Ecto neural progenitor cell (in vitro differentiated cells): ENCODE measurements at regions not wholly inside any gene's neighbourhood (a gene's known extent, or its start where the extent isn't known, plus 50 kb on each side); places are given as distances from the start of the nearest gene placed in this dataset.

Source experiments
- DNase-seq: peaks from one replicate; pipeline ENCODE4 v3.0.0-alpha.2; 2018; ENCODE audit warnings: low spot score

- DNase-seq: no peak
Measured at GRCh38 chr14:44712024-44712815, 205.1 kb upstream of the FSCB start.

GRCh38 chr14:44701563-44702263, 194.6 kb upstream of the FSCB start:
- DNase-seq: no peak

DNA sequence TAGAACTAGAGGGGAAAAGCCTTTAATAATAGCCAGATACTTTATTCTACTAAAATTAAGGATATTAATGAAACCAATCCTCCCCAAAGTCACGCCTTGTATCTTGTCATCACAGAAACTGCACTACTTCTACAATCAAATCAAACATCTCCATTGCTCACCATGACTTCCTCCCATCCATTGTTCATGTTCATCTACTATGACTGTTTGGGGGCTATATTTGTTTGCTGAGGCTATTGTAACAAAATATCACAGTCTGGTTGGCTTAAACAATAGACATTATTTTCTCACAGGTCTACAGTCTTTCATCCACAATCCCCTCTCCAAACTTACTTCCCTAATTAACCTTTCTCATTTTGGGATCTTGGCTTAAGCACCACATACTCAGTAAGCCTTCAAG, 193.6 kb upstream of the FSCB start:
- DNase-seq: no peak

- DNase-seq: no peak
Measured at GRCh38 chr14:44700184-44700583, 193.1 kb upstream of the FSCB start.

GRCh38 chr14:44699391-44699790, 192.3 kb upstream of the FSCB start:
- DNase-seq: no peak

DNA sequence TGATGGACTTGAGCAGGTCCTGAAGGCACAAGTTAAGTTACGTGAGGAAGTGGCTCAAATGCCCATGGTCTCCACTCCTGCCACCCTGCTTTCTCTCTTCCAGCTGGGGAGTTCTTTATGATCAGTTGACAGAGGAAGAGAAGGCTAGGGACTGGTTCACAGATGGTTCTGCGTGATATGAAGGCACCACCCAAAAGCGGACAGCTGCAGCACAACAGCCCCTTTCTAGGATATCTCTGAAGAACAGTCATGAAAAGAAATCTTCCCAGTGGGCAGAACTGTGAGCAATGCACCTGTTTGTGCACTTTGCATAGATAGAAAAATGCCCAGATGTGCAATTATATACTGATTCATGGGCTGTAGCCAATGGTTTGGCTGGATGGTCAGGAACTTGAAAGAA, 162.4 kb upstream of the FSCB start:
- DNase-seq: no peak

DNA sequence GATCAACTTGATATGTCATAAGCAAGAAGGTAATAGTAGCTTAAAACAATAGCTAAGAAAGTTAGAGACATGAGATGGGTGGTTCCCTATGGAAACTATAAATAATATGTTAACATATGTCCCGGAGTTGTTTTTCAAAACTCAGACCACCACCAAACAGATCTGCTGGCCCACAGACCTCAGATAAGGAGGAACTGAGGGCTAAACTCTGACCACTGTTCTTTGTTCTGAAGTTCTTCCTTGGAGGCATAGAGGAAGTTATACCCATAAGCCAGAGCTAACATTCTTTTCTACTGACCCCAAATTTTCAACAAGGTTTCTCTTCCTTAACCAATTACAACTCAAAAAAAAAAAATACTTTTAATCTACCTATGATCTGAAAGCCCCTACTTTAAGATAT, 156.1 kb upstream of the FSCB start:
- DNase-seq: no peak

DNA sequence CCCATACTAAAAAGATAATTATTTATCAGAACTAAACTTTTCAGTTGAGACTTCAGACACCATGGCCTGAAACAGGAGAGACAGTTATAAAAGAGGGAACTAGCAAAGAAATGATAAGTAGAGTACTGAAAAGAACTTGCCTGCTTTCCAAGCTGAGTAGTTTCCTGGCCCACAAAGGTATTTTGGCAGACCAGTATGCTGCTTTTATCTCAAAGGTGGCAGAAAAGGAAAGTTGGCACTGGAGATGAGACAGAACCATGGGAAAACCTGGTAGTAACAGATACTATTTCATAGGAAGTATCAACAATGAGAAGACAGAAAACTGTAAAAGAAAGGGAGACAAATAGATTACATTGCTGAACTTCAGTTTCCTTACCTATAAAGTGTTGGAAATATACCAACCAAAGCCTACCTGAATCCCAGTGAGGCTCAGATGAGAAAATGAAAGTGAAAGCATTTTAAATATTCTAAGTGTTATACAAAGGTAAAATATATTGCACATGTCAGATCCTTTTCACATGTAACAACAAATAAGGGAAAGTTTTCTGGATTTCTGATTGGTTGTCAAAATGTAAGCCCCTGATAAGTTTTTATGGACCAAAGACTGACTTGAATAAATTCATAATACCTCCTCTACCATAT, 155.3 kb upstream of the FSCB start:
- no peak for DNase-seq

DNA sequence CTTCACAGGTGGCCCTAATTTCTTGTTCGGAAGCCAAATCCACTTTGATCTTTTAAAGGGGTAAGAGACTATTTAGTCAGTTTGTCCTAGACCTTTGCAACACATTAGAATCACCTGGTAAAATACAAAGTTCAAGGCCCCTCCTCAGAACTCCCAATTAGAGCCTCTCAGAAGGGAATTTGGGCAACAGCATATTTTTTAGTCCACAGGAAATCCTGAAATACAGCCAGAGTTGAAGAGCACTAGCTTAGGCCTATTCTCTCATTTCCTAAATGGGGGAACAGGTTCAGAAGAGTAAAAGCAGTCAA, 151.3 kb upstream of the FSCB start:
- DNase-seq: no peak

DNA sequence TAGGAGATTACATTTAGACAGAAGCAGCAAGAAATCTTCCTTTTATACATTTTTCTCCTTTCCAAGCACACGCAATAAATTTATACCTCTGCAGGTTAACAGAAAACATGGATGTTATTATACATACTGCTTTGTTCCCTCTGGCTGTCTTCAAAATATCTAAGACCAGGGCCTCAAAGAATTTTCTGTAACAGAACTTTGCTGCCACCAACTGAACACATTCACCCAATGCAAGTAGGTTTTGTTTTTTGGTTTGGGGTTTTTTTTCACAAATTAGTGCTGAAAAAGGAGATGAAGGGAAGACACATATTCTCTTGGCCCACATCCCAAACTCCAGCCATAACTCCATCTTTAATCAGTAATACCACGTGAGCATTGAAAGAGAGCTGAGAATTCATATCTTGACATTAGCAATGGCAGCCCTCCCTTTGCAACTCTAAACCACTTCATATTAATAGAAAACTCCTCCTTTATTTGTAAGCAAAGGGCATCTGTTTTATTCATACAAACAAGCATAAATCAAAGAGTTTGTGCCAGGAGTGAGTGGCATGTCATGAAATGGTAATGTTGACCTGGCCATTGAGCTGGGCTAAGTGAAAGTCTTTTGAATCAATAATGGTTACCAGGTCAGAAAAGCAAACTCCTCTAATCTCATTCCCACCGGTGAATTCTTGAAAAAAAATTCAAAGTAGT, 150.8 kb upstream of the FSCB start:
- no peak for DNase-seq

DNA sequence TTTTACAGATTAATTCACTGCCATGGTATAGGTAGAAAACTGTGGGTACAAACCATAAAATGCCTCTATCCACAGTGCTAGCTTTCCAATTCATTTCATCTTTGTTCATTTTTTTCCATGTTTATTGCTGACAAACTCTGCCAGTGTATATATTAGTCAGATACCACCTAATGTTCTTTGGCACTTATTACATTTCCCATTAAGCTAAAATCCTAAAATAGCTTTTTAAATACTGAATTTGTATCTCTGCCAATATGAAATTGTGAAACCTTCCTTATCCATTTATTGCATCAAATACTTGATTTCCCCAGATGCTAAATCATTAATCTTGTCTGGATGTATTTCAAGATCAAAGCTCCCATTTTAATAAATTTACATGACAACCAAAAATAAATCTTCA, 150.1 kb upstream of the FSCB start:
- DNase-seq: no peak

GRCh38 chr14:44654591-44654990, 147.5 kb upstream of the FSCB start:
- DNase-seq: no peak

DNA sequence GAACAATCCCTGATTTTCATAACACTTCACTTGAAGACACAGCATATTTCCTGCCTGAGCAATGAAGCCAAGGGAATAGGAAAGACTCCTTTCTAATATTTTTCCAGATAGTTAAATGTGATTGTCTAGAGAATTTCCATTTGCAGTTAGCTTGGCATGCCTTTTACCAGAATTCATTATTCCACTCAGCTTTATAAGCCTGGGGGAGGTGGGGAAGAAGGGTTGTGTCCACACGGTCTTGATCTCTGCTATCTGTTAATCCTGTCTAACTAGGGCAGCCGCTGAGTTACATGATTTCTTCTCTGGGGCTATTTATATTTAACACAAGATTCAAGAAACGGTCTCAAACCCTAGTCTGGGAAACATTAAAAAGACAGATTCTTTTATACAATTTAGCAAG, 146.6 kb upstream of the FSCB start:
- no peak for DNase-seq

GRCh38 chr14:44652640-44653039, 145.6 kb upstream of the FSCB start:
- DNase-seq: no peak

- no peak for DNase-seq
Measured at GRCh38 chr14:44649061-44649460, 142.0 kb upstream of the FSCB start.

GRCh38 chr14:44640416-44640815, 133.3 kb upstream of the FSCB start:
- DNase-seq: no peak

DNA sequence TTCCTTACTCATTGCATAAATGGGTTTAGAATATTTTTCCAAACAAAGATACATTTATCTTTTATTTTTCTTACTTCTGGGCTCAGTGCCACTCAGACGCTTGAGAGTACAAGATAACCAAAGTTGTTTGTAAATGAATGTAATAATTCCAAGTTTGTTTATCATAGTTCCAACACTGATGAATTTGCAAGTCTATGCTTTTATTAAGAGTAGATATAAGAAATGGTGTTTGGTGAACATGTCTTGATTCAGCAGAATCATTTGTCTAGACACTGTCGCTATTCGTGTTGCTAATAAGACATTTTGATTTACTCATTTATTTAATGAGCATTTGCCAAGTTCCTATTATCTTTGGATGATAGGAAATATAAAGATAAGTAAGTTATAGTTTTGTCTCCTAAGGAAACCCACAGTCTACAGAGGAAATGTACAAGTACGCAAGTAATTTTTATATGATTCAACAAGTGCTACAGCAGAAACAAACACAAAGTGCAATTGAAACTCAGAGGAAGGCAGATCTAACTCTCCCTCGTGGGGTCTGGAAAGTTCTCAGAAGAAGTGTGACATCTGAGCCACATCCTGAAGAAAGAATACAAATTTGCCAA, 132.8 kb upstream of the FSCB start:
- no peak for DNase-seq

DNA sequence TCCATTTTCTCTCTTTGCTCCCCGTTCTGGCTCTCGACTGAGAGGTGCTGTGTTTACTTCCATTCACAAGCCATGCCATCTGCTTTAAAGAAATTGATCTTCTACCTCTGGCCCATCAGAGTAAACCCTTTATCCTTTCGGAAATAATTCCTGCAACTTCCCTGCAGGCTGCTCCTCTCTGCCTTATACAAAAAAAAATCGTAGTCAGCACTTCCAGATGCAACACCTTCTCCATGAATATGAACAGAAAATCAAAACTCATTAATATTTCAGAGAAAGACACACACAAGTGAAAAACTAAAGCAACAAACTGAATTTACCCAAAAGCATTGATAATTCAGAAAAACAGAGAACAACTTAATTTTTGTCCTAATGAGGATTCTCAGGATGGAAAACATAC, 127.6 kb upstream of the FSCB start:
- DNase-seq: no peak

DNA sequence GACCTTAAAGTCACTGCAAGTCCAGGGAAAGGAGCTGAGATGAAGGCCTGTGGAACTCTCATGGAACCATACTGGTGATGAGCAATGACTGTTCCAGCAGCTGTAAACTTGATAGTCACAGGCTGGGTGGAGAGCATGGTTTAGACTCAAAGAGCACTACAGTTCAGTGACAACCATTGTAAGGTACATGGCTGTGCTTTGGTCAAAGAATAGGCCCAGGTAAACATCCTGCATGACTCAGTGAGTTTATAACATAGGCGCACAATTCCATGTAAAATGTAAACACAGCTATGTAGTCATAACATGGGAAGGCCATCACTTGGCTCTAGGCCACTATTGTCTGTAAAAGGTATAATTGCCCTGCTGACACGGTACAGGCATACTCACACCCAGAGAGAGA, 119.3 kb upstream of the FSCB start:
- no peak for DNase-seq

- DNase-seq: no peak
Measured at GRCh38 chr14:44625098-44625497, 118.0 kb upstream of the FSCB start.

DNA sequence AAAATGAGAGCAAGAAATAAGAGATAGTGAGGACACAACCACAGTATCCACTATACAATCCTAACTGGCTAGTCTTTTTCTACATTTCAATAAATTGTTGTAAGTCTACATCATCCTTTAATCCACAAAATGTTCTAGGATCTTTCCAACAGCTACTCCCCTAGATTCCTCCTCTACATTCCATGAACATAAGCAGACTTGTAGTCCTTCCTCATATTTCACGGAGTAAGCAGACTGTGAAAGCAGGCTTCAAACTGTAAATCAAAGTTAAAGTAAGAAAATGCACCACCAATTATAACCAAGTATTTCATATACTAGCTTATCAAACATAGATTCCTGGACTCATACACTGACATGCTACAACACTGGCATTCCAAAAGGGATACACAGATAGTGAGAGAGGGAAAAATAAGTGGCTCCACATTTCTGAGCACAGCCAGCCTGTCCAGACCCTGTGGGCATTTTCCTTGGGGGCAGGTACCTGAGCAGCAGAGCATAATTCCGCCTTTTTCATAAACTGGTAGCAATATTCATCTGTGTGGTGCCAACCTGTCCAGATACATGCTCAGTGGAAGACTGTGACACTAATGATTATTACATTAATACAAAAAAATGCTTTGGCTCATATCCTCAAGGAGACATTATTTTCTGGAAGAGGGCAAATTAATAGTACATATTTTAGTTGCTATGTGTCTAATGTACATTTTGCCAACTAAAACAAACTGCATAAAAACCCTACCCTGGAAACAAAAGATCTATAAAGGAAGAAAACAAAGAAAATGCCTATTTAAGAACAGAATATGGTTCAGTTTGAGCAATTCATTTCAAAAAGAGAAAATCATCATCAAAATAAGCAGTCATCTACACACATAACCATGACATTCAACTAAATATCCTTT, 113.3 kb upstream of the FSCB start:
- no peak for DNase-seq
